Nephron progenitor cell (in vitro differentiated cells): ENCODE measurements at regions not wholly inside any gene's neighbourhood (a gene's known extent, or its start where the extent isn't known, plus 50 kb on each side); places are given as distances from the start of the nearest gene placed in this dataset.

Source experiments
- DNase-seq: peaks from one replicate; pipeline ENCODE4 v3.0.0; 2021
- H3K27ac Mint-ChIP-seq: 2 replicates; pipeline ENCODE4 v1.8.0; 2021; ENCODE audit warnings: mild to moderate bottlenecking, moderate library complexity, mixed read lengths
- H3K27me3 Mint-ChIP-seq: 2 replicates; pipeline ENCODE4 v1.8.0; 2021; ENCODE audit warnings: mild to moderate bottlenecking, low read depth, mixed read lengths; ENCODE audit not compliant: poor library complexity
- H3K36me3 Mint-ChIP-seq: 2 replicates; pipeline ENCODE4 v1.8.0; 2021; ENCODE audit warnings: low read depth, mixed read lengths
- H3K4me1 Mint-ChIP-seq: 2 replicates; pipeline ENCODE4 v1.8.0; 2021; ENCODE audit warnings: mixed read lengths
- H3K4me3 Mint-ChIP-seq: 2 replicates; pipeline ENCODE4 v1.8.0; 2021; ENCODE audit warnings: mild to moderate bottlenecking, moderate library complexity, mixed read lengths
- H3K9me3 Mint-ChIP-seq: 2 replicates; pipeline ENCODE4 v1.8.0; 2021; ENCODE audit warnings: mild to moderate bottlenecking, moderate library complexity, mixed read lengths
- CTCF ChIP-seq: fragments of 200-600 bp; sonication (generic); IDR thresholded peaks from 2 replicates; pipeline ENCODE4 v1.5.0; 2021; ENCODE audit warnings: antibody characterized with exemption

GRCh38 chr20:7682916-7683315 lies 257.3 kb downstream of the HAO1 start:
- Mint-ChIP-seq H3K36me3 (no peaks in the 10 kb centered on the region), H3K4me1 (no peaks in the 10 kb centered on the region), H3K9me3 (no peaks in the 10 kb centered on the region), H3K27me3 (peaks cover 3% of the 10 kb centered on the region), H3K4me3 (no peak overlapping the region), H3K27ac (no peak overlapping the region)
- DNase-seq: no peak
- no peak for TF ChIP-seq CTCF

GRCh38 chr20:7687065-7687464 lies 253.2 kb downstream of the HAO1 start:
- no peak for DNase-seq
- no peaks in the 10 kb centered on the region for H3K4me1 Mint-ChIP-seq
- H3K4me3 Mint-ChIP-seq: no peak overlapping the region
- no peak for TF ChIP-seq CTCF
- peaks cover 3% of the 10 kb centered on the region for H3K27me3 Mint-ChIP-seq
- no peak overlapping the region for H3K27ac Mint-ChIP-seq
- no peaks in the 10 kb centered on the region for H3K9me3 Mint-ChIP-seq
- H3K36me3 Mint-ChIP-seq: no peaks in the 10 kb centered on the region

GRCh38 chr20:7689151-7689550 lies 251.1 kb downstream of the HAO1 start:
- no peak for DNase-seq
- Mint-ChIP-seq H3K27me3 (no peaks in the 10 kb centered on the region), H3K4me3 (no peak overlapping the region), H3K36me3 (no peaks in the 10 kb centered on the region), H3K27ac (no peak overlapping the region), H3K4me1 (no peaks in the 10 kb centered on the region), H3K9me3 (no peaks in the 10 kb centered on the region)
- no peak for TF ChIP-seq CTCF

- TF ChIP-seq CTCF: no peak
These were observed 248.5 kb downstream of the HAO1 start for GRCh38 chr20:7691647-7692269.

GRCh38 chr20:7692478-7692877 lies 247.8 kb downstream of the HAO1 start:
- Mint-ChIP-seq H3K4me1 (no peaks in the 10 kb centered on the region), H3K9me3 (no peaks in the 10 kb centered on the region), H3K27ac (no peak overlapping the region), H3K27me3 (no peaks in the 10 kb centered on the region), H3K36me3 (no peaks in the 10 kb centered on the region), H3K4me3 (no peak overlapping the region)
- DNase-seq: no peak
- no peak for TF ChIP-seq CTCF

More at GRCh38 chr20:7691647-7692269, 248.5 kb downstream of the HAO1 start:
- Mint-ChIP-seq H3K36me3 (no peaks in the 10 kb centered on the region), H3K4me3 (no peak overlapping the region), H3K27me3 (no peaks in the 10 kb centered on the region), H3K9me3 (no peaks in the 10 kb centered on the region), H3K4me1 (no peaks in the 10 kb centered on the region), H3K27ac (no peak overlapping the region)
- no peak for DNase-seq

- no peak for TF ChIP-seq CTCF
- H3K27ac Mint-ChIP-seq: no peak overlapping the region
- no peaks in the 10 kb centered on the region for H3K27me3 Mint-ChIP-seq
- H3K4me1 Mint-ChIP-seq: no peaks in the 10 kb centered on the region
- no peak overlapping the region for H3K4me3 Mint-ChIP-seq
- no peaks in the 10 kb centered on the region for H3K36me3 Mint-ChIP-seq
- H3K9me3 Mint-ChIP-seq: no peaks in the 10 kb centered on the region
- no peak for DNase-seq
These were observed 246.5 kb downstream of the HAO1 start for GRCh38 chr20:7693761-7694160.
